GM12872 (cell line): ENCODE measurements at regions not wholly inside any gene's neighbourhood (a gene's known extent, or its start where the extent isn't known, plus 50 kb on each side); places are given as distances from the start of the nearest gene placed in this dataset.

Experiments used
- TF ChIP-seq, protein P1 (sequence below): IDR thresholded peaks from 3 replicates; pipeline ENCODE4 v1.5.1; 2011; ENCODE audit warnings: low read depth, mild to moderate bottlenecking, low read length, moderate library complexity; ENCODE audit not compliant: insufficient read depth

- TF ChIP-seq, protein P1, sequence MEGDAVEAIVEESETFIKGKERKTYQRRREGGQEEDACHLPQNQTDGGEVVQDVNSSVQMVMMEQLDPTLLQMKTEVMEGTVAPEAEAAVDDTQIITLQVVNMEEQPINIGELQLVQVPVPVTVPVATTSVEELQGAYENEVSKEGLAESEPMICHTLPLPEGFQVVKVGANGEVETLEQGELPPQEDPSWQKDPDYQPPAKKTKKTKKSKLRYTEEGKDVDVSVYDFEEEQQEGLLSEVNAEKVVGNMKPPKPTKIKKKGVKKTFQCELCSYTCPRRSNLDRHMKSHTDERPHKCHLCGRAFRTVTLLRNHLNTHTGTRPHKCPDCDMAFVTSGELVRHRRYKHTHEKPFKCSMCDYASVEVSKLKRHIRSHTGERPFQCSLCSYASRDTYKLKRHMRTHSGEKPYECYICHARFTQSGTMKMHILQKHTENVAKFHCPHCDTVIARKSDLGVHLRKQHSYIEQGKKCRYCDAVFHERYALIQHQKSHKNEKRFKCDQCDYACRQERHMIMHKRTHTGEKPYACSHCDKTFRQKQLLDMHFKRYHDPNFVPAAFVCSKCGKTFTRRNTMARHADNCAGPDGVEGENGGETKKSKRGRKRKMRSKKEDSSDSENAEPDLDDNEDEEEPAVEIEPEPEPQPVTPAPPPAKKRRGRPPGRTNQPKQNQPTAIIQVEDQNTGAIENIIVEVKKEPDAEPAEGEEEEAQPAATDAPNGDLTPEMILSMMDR: no peak
Measured at GRCh38 chr20:24405810-24406209, 63.6 kb upstream of the SYNDIG1 start.

- TF ChIP-seq, protein P1: no peak
Measured at GRCh38 chr20:24403406-24403805, 66.0 kb upstream of the SYNDIG1 start.

DNA sequence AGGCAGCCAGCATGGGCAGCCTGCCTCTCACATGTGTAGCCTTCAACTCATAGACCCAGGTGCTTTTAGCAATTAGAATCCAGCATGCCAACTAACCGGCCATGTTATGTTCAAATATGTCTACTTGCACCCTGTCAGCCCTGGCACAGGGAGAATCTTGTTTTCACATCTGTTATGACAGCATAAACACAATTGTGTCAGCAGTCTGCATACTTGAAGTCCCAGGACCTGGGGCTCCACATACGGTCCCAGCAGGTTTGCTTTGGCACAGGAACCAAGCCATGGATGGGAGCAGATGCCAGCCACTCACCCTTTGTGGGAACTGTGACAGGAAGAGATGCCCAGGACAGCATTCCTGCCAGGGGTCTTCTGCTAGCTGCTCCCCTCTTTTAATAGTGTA lies 67.2 kb upstream of the SYNDIG1 start:
- TF ChIP-seq, protein P1: no peak

- TF ChIP-seq, protein P1: no peak
Measured at GRCh38 chr20:24395151-24395550, 74.3 kb upstream of the SYNDIG1 start.

DNA sequence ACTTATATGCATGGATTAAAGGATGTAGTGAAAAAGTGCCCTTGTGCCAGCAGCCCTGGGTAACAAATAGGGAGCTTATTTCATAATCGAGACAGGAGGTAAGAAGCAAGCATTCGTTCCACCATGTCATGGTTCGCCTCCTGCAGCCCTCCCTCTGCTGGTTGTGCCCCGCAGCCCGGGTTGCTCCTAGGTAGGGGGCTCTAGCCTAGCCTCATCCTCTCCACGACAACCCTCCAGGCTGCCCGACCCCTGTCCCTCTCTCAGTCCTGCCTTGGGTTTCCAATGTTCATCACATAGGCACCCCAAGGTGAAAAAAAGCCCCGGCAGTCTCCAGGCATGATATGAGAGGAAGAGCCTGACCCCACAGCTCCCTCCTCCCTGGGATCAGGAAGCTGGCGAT lies 75.5 kb upstream of the SYNDIG1 start:
- TF ChIP-seq, protein P1: no peak

- TF ChIP-seq, protein P1: no peak
Measured at GRCh38 chr20:24392612-24393011, 76.8 kb upstream of the SYNDIG1 start.

DNA sequence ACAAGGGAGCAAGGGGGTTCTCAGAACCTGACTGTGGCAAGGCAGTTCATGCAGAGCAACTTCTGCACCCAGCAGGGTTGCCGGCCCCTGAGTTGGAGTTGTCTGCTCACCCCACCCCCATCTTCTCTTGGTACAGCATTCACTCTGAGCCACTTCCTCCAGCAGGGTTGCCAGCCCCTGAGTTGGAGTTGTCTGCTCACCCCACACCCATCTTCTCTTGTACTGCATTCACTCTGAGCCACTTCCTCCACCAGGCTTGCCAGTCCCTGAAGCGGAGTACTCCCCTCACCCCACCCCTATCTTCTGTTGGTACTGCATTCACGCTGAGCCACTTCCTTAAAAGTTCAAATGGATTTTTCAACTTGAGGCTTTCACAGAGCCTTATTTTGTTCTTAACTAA lies 79.7 kb upstream of the SYNDIG1 start:
- TF ChIP-seq, protein P1: no peak
